ENCODE measurements at regions not wholly inside any gene's neighbourhood (a gene's known extent, or its start where the extent isn't known, plus 50 kb on each side); places are given as distances from the start of the nearest gene placed in this dataset.

DNA sequence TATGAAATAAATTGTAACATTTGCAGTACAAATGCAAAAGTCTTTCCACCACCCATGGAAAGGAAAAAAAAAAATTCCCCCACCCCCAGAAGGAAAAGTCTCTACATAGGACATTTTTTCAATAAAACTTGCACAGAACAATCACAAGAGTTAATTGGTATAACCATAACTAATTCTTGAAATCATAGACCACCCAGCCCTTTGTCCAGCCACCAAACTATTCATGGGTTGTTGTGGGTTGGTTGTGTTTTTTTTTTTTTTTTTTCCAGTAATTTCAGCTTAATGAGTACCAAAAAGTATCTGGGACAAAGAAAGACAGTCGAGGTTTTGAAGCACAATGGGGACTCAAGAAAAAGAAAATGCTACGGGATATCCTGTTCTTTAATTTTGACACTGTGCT is 355.0 kb upstream of the ROBO2 start:
- ATAC-seq (replicated peaks in 1 of 4) (no peak), DNase-seq (no peak)
- no CpG with 5 or more reads among the region's 2 CpGs for WGBS (ENCODE audit: insufficient coverage)
- H3K4me1 Mint-ChIP-seq: no peaks in the 10 kb centered on the region
- H3K9me3 ChIP-seq: no peaks in the 10 kb centered on the region
- H3K4me3 Mint-ChIP-seq: no peak overlapping the region
- no peaks in the 10 kb centered on the region for H3K27me3 Mint-ChIP-seq
- H3K36me3 Mint-ChIP-seq: no peaks in the 10 kb centered on the region
- POLR2A ChIA-PET: no interaction called here
- H3K9me3 Mint-ChIP-seq: peaks cover 10 to 18% (median 17%) of the 10 kb centered on the region in 3 donors
- no peaks in the 10 kb centered on the region for H3K36me3 ChIP-seq (ENCODE audit: control insufficient read depth in 2 of 2, extremely low read depth in 1 of 2, insufficient read depth in 1 of 2, low read length in 1 of 2)
- no peaks in the 10 kb centered on the region for H3K27me3 ChIP-seq (replicated peaks in 1 of 2; ENCODE audit: control insufficient read depth in 2 of 2, extremely low read depth in 1 of 2, insufficient read depth in 2 of 2, low read length in 1 of 2)
- H3K27ac Mint-ChIP-seq: no peak overlapping the region
- no peak overlapping the region for H3K27ac ChIP-seq (ENCODE audit: low read length)
- CTCF ChIA-PET: interaction anchor here in 1 of 2 donors (0.6 kb wide), 1 partner anchor 61 kb away, joined by 3 read pairs; no protein-coding TSS in a partner anchor
- H3K4me3 ChIP-seq (ENCODE audit: control insufficient read depth in 1 of 2, extremely low read depth in 1 of 2, low read length in 1 of 2): no peak overlapping the region
- H3K4me1 ChIP-seq (ENCODE audit: control insufficient read depth in 1 of 2, extremely low read depth in 1 of 2, insufficient read depth in 2 of 2, low read length in 2 of 2): no peaks in the 10 kb centered on the region

DNA sequence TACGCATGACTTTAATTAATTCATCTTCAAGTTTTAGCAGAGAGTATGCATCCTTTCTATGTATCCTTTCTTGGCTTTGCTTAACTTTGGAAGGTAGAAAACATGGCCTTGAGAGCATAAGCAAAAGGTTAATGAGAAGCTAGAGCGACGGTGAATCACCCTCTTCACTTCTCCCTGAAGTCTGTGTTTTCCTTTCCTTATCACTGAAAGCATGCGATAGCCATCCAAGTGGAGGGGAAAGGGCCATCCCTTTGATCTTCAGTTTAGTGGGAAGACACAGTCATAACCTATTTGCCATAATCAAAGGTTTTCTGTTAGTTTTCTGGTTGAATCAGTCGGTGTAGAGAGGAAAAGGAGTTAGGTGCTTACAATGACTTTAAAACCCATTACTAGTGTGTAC is 354.0 kb upstream of the ROBO2 start:
- Histone ChIP-seq H3K36me3 (ENCODE audit: control insufficient read depth in 2 of 2, extremely low read depth in 1 of 2, insufficient read depth in 1 of 2, low read length in 1 of 2) (no peaks in the 10 kb centered on the region), H3K4me1 (ENCODE audit: control insufficient read depth in 1 of 2, extremely low read depth in 1 of 2, insufficient read depth in 2 of 2, low read length in 2 of 2) (no peaks in the 10 kb centered on the region), H3K27me3 (replicated peaks in 1 of 2; ENCODE audit: control insufficient read depth in 2 of 2, extremely low read depth in 1 of 2, insufficient read depth in 2 of 2, low read length in 1 of 2) (no peaks in the 10 kb centered on the region), H3K9me3 (no peaks in the 10 kb centered on the region), H3K27ac (ENCODE audit: low read length) (no peak overlapping the region), H3K4me3 (ENCODE audit: control insufficient read depth in 1 of 2, extremely low read depth in 1 of 2, low read length in 1 of 2) (no peak overlapping the region)
- ChIA-PET POLR2A (no interaction called here), CTCF (no interaction called here)
- no peaks in the 10 kb centered on the region for H3K27me3 Mint-ChIP-seq
- H3K4me1 Mint-ChIP-seq: no peaks in the 10 kb centered on the region
- no peak overlapping the region for H3K27ac Mint-ChIP-seq
- DNase-seq (no peak), ATAC-seq (replicated peaks in 1 of 4) (no peak)
- peaks cover 10 to 18% (median 17%) of the 10 kb centered on the region in 3 donors for H3K9me3 Mint-ChIP-seq
- no peaks in the 10 kb centered on the region for H3K36me3 Mint-ChIP-seq
- H3K4me3 Mint-ChIP-seq: no peak overlapping the region
- WGBS (ENCODE audit: insufficient coverage): no CpG with 5 or more reads among the region's 5 CpGs

DNA sequence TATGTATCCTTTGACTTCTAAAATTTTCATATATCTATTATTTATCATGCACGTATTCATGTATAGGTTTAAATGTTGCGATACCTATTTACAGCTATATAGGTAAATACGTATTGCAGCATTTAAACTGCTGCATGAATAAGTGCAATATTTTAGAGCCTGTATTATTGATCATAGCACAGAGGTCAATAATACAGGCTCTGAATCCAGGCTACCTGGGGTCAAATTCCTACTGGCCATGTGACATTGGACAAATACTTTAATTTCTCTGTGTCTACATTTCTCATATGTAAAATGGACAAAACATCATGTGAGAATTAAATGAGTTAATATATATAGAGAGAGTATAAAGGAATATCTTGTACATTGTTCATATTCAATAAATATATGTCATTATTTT is 352.9 kb upstream of the ROBO2 start:
- no peak for DNase-seq
- Histone ChIP-seq H3K27ac (ENCODE audit: low read length) (no peak overlapping the region), H3K36me3 (ENCODE audit: control insufficient read depth in 2 of 2, extremely low read depth in 1 of 2, insufficient read depth in 1 of 2, low read length in 1 of 2) (no peaks in the 10 kb centered on the region), H3K9me3 (no peaks in the 10 kb centered on the region), H3K27me3 (replicated peaks in 1 of 2; ENCODE audit: control insufficient read depth in 2 of 2, extremely low read depth in 1 of 2, insufficient read depth in 2 of 2, low read length in 1 of 2) (no peaks in the 10 kb centered on the region), H3K4me3 (ENCODE audit: control insufficient read depth in 1 of 2, extremely low read depth in 1 of 2, low read length in 1 of 2) (no peak overlapping the region), H3K4me1 (ENCODE audit: control insufficient read depth in 1 of 2, extremely low read depth in 1 of 2, insufficient read depth in 2 of 2, low read length in 2 of 2) (no peaks in the 10 kb centered on the region)
- no peaks in the 10 kb centered on the region for H3K36me3 Mint-ChIP-seq
- H3K27ac Mint-ChIP-seq: no peak overlapping the region
- H3K4me3 Mint-ChIP-seq: no peak overlapping the region
- ChIA-PET CTCF (no interaction called here), POLR2A (no interaction called here)
- no CpG with 5 or more reads among the region's 3 CpGs for whole genome bisulfite sequencing (ENCODE audit: insufficient coverage)
- ATAC-seq (replicated peaks in 1 of 4): no peak
- no peaks in the 10 kb centered on the region for H3K4me1 Mint-ChIP-seq
- H3K27me3 Mint-ChIP-seq: no peaks in the 10 kb centered on the region
- H3K9me3 Mint-ChIP-seq: peaks cover 16 to 23% (median 16%) of the 10 kb centered on the region in 3 donors

DNA sequence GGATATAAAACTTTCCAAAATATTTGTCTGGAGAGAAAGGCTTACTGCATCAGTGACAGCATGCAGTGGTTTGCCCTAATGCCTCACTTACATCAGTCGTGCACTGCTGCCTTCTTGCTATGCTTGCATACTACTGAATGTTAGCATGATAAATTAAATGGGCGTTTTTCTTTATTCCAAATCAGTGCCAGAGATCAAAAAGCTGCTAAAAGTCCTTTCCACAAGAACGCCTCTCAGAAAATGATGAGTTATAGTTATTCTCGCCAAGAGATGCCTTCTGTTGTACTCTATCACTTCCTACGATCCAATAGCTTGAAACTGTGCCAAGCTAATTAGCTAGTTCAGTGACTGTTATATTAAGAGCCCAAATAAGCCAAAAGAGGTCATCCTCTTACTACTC is 345.8 kb upstream of the ROBO2 start:
- Histone ChIP-seq H3K4me1 (ENCODE audit: control insufficient read depth in 1 of 2, extremely low read depth in 1 of 2, insufficient read depth in 2 of 2, low read length in 2 of 2) (no peaks in the 10 kb centered on the region), H3K4me3 (ENCODE audit: control insufficient read depth in 1 of 2, extremely low read depth in 1 of 2, low read length in 1 of 2) (no peak overlapping the region), H3K36me3 (ENCODE audit: control insufficient read depth in 2 of 2, extremely low read depth in 1 of 2, insufficient read depth in 1 of 2, low read length in 1 of 2) (no peaks in the 10 kb centered on the region), H3K27ac (ENCODE audit: low read length) (no peak overlapping the region), H3K27me3 (replicated peaks in 1 of 2; ENCODE audit: control insufficient read depth in 2 of 2, extremely low read depth in 1 of 2, insufficient read depth in 2 of 2, low read length in 1 of 2) (no peaks in the 10 kb centered on the region), H3K9me3 (no peaks in the 10 kb centered on the region)
- POLR2A ChIA-PET: no interaction called here
- H3K27ac Mint-ChIP-seq: no peak overlapping the region
- H3K9me3 Mint-ChIP-seq: peaks cover 16 to 25% (median 19%) of the 10 kb centered on the region in 3 donors
- no peaks in the 10 kb centered on the region for H3K4me1 Mint-ChIP-seq
- DNase-seq: no peak
- whole genome bisulfite sequencing (ENCODE audit: insufficient coverage): no CpG with 5 or more reads among the region's 5 CpGs
- ATAC-seq (replicated peaks in 1 of 4): no peak
- H3K4me3 Mint-ChIP-seq: no peak overlapping the region
- H3K36me3 Mint-ChIP-seq: no peaks in the 10 kb centered on the region
- H3K27me3 Mint-ChIP-seq: no peaks in the 10 kb centered on the region
- CTCF ChIA-PET: no interaction called here

DNA sequence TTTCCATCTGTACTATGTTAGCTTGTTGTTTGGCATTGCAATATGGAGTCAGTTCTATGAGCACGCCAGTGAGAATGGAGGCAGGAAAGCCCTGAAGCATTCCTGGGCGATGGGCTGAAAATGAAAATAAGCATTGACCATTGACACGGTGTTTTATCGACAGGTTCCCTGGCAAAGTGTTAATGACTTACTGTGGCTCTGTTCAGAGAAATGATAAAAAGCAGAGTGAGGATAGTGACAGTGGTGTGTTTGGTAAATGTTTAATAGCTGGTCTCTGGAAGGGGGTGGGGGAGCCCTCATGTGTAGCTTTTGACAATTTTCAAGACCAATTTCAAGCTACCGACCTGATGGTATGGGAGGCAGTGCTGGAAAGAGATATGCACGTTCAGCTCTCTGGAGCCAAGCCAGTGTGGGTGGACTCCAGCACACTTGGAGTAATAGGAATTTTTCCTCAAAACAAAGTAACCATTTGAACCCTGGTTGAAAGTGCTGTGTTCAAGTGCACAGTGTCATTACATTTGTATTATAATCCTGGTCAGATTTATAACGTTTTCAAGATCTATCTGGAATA is 341.7 kb upstream of the ROBO2 start:
- no peak overlapping the region for H3K4me3 ChIP-seq (ENCODE audit: control insufficient read depth in 1 of 2, extremely low read depth in 1 of 2, low read length in 1 of 2)
- ATAC-seq (replicated peaks in 1 of 4) (no peak), DNase-seq (no peak)
- ChIA-PET POLR2A (no interaction called here), CTCF (no interaction called here)
- H3K27me3 ChIP-seq (replicated peaks in 1 of 2; ENCODE audit: control insufficient read depth in 2 of 2, extremely low read depth in 1 of 2, insufficient read depth in 2 of 2, low read length in 1 of 2): no peaks in the 10 kb centered on the region
- WGBS (ENCODE audit: insufficient coverage): 67% methylated on average over 6 of the region's 7 CpGs
- H3K36me3 ChIP-seq (ENCODE audit: control insufficient read depth in 2 of 2, extremely low read depth in 1 of 2, insufficient read depth in 1 of 2, low read length in 1 of 2): no peaks in the 10 kb centered on the region
- no peaks in the 10 kb centered on the region for H3K27me3 Mint-ChIP-seq
- no peaks in the 10 kb centered on the region for H3K4me1 ChIP-seq (ENCODE audit: control insufficient read depth in 1 of 2, extremely low read depth in 1 of 2, insufficient read depth in 2 of 2, low read length in 2 of 2)
- H3K27ac Mint-ChIP-seq: no peak overlapping the region
- peaks cover 17 to 22% (median 21%) of the 10 kb centered on the region in 3 donors for H3K9me3 Mint-ChIP-seq
- no peak overlapping the region for H3K4me3 Mint-ChIP-seq
- no peaks in the 10 kb centered on the region for H3K4me1 Mint-ChIP-seq
- no peaks in the 10 kb centered on the region for H3K36me3 Mint-ChIP-seq
- no peak overlapping the region for H3K27ac ChIP-seq (ENCODE audit: low read length)
- H3K9me3 ChIP-seq: no peaks in the 10 kb centered on the region

DNA sequence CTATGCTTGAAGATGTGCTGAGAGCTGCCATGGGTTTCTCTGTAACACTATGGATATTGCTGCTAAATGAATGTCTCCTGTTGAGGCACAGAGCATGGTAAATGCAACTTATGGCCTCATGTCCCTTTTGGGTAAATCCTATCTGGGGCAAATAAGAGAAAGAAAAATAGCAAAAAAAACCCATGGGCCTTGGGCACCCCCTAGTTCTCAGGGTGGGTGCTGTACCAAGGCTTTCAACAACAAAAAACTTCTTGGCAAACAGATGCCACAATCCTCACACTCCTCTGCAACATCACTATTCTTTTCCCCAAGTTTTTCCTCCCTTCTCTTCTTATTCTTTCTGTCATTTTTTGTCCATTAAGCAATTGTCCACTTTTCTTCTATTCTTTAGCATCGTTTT is 340.1 kb upstream of the ROBO2 start:
- no peaks in the 10 kb centered on the region for H3K27me3 Mint-ChIP-seq
- ChIA-PET CTCF (no interaction called here), POLR2A (no interaction called here)
- H3K9me3 ChIP-seq: no peaks in the 10 kb centered on the region
- no peaks in the 10 kb centered on the region for H3K4me1 Mint-ChIP-seq
- no peak for DNase-seq
- no peaks in the 10 kb centered on the region for H3K4me1 ChIP-seq (ENCODE audit: control insufficient read depth in 1 of 2, extremely low read depth in 1 of 2, insufficient read depth in 2 of 2, low read length in 2 of 2)
- 11% methylated on average over 1 of the region's 1 CpG for WGBS (ENCODE audit: insufficient coverage)
- peaks cover 23 to 31% (median 25%) of the 10 kb centered on the region in 3 donors for H3K9me3 Mint-ChIP-seq
- no peaks in the 10 kb centered on the region for H3K27me3 ChIP-seq (replicated peaks in 1 of 2; ENCODE audit: control insufficient read depth in 2 of 2, extremely low read depth in 1 of 2, insufficient read depth in 2 of 2, low read length in 1 of 2)
- no peak overlapping the region for H3K4me3 ChIP-seq (ENCODE audit: control insufficient read depth in 1 of 2, extremely low read depth in 1 of 2, low read length in 1 of 2)
- H3K36me3 Mint-ChIP-seq: no peaks in the 10 kb centered on the region
- H3K27ac Mint-ChIP-seq: no peak overlapping the region
- H3K27ac ChIP-seq (ENCODE audit: low read length): no peak overlapping the region
- H3K4me3 Mint-ChIP-seq: no peak overlapping the region
- H3K36me3 ChIP-seq (ENCODE audit: control insufficient read depth in 2 of 2, extremely low read depth in 1 of 2, insufficient read depth in 1 of 2, low read length in 1 of 2): no peaks in the 10 kb centered on the region
- ATAC-seq (replicated peaks in 1 of 4): no peak

DNA sequence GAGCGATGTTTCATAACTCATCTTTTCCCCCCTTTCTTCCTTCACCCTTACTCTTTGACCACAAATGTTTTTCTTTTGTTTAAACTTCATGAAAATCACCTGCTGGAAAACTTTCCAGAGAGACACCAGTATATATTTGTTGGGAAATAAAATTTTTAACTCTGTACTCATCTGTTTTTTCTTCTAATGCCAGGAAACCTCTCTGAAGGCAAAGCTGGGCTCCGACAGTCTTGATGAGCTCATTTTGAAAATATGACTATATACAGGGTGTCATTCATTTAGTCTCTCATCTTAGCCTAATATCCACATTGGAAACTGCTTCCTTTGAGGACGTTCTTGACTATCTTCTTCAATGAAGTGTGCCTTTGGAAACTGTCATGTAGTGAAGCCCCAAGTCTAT is 339.6 kb upstream of the ROBO2 start:
- Mint-ChIP-seq H3K27ac (no peak overlapping the region), H3K4me1 (no peaks in the 10 kb centered on the region)
- ATAC-seq (replicated peaks in 1 of 4): no peak

More for the DNA sequence above, 339.6 kb upstream of the ROBO2 start:
- H3K4me3 ChIP-seq (ENCODE audit: control insufficient read depth in 1 of 2, extremely low read depth in 1 of 2, low read length in 1 of 2): no peak overlapping the region
- peaks cover 23 to 31% (median 25%) of the 10 kb centered on the region in 3 donors for H3K9me3 Mint-ChIP-seq
- no CpG with 5 or more reads among the region's 3 CpGs for WGBS (ENCODE audit: insufficient coverage)
- no peak for DNase-seq
- ChIA-PET CTCF (no interaction called here), POLR2A (no interaction called here)
- H3K27ac ChIP-seq (ENCODE audit: low read length): no peak overlapping the region
- H3K9me3 ChIP-seq: no peaks in the 10 kb centered on the region
- no peaks in the 10 kb centered on the region for H3K4me1 ChIP-seq (ENCODE audit: control insufficient read depth in 1 of 2, extremely low read depth in 1 of 2, insufficient read depth in 2 of 2, low read length in 2 of 2)
- H3K27me3 ChIP-seq (replicated peaks in 1 of 2; ENCODE audit: control insufficient read depth in 2 of 2, extremely low read depth in 1 of 2, insufficient read depth in 2 of 2, low read length in 1 of 2): no peaks in the 10 kb centered on the region
- H3K27me3 Mint-ChIP-seq: no peaks in the 10 kb centered on the region
- H3K36me3 ChIP-seq (ENCODE audit: control insufficient read depth in 2 of 2, extremely low read depth in 1 of 2, insufficient read depth in 1 of 2, low read length in 1 of 2): no peaks in the 10 kb centered on the region
- H3K36me3 Mint-ChIP-seq: no peaks in the 10 kb centered on the region
- no peak overlapping the region for H3K4me3 Mint-ChIP-seq
